Fibroblast of mammary gland (primary cell): ENCODE measurements at regions not wholly inside any gene's neighbourhood (a gene's known extent, or its start where the extent isn't known, plus 50 kb on each side); places are given as distances from the start of the nearest gene placed in this dataset.

Source experiments
- DNase-seq: peaks from one replicate; pipeline ENCODE4 v3.0.0-alpha.2; 2010; ENCODE audit warnings: low read depth
- H3K4me3 ChIP-seq: 2 replicates; pipeline ENCODE4 v1.5.1; 2011; ENCODE audit warnings: low read depth, mild to moderate bottlenecking, low read length, moderate library complexity; ENCODE audit not compliant: control insufficient read depth
- CTCF ChIP-seq: conservative IDR thresholded peaks from 2 replicates; pipeline ENCODE4 v1.5.1; 2011; ENCODE audit warnings: low read depth, low read length, inconsistent platforms; ENCODE audit not compliant: control insufficient read depth, insufficient read depth

DNA sequence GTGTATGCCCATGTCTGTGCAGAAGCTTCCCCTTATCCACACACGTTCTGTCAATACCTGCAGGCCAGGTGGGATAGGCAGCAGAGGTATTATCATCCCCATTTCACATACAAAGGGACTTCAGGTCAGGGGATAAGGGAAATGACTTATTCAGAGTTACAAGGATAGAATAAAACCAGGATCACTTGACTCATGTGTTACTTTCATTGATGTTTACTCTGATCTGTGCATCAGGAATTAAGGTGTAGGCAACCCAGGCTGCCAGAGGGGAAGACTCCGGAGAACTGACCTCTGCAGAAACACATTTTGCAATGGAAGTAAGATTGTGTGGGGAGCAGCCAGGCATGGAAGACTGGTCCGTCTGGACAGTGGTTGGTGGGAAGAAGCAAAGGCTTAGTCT is 74.2 kb upstream of the FSTL4 start:
- no peak for TF ChIP-seq CTCF
- DNase-seq: no peak

DNA sequence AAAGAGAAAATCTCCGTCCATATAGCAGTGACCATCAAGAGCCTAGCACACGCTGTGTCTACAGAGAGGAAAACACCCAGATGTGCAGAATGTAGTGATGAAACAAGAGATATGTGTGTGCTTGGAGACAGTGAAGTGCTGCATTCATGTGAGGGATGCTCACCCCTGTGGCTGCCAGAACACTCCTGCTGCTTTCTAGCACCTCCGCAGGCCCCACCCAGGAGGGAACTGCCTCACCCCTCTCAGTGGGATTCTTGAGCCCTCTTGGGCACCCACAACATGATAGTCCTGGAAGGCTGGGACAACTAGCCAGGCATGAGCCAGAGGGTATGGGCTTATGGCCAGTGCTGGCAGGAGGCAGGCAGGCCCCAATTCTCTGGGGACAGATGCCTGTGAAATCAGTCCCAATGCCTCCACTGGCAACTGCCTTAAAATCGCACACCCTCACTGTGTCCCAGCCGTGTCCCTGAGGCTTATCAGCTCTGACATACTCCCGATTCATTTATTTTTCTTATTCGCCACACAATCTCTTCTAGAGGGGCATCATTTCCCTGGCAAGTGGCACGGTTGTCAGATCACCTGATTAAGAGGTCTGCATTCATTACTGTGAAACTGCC is 73.2 kb upstream of the FSTL4 start:
- DNase-seq: no peak
- H3K4me3 ChIP-seq: no peak overlapping the region
- TF ChIP-seq CTCF: no peak

More for the DNA sequence above, 74.2 kb upstream of the FSTL4 start:
- no peak overlapping the region for H3K4me3 ChIP-seq

- no peak for DNase-seq
- no peak for TF ChIP-seq CTCF
- no peak overlapping the region for H3K4me3 ChIP-seq
Measured at GRCh38 chr5:133683646-133684596, 71.6 kb upstream of the FSTL4 start.

- TF ChIP-seq CTCF: no peak
- DNase-seq: no peak
- no peak overlapping the region for H3K4me3 ChIP-seq
Measured at GRCh38 chr5:133682451-133682850, 70.1 kb upstream of the FSTL4 start.

DNA sequence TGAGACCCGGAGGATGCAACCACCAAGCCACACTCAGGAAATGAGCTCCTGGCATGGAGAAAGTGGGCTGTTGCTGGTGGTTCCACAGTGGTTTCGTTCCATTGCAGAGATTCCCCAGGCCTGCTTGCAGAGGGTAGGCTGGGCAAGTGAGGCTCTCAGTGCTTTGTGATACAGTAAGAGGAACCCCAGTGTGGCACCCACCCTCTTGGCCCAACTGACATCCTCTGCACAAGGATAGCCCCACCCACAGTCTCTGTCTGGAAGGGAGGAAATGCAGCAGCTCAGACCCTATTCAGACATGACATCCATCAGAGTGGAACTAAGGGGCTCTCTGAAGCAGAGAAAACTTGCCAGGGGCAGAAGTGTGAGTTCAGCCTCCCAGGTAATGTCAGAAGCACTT is 69.6 kb upstream of the FSTL4 start:
- no peak overlapping the region for H3K4me3 ChIP-seq
- TF ChIP-seq CTCF: no peak
- no peak for DNase-seq

DNA sequence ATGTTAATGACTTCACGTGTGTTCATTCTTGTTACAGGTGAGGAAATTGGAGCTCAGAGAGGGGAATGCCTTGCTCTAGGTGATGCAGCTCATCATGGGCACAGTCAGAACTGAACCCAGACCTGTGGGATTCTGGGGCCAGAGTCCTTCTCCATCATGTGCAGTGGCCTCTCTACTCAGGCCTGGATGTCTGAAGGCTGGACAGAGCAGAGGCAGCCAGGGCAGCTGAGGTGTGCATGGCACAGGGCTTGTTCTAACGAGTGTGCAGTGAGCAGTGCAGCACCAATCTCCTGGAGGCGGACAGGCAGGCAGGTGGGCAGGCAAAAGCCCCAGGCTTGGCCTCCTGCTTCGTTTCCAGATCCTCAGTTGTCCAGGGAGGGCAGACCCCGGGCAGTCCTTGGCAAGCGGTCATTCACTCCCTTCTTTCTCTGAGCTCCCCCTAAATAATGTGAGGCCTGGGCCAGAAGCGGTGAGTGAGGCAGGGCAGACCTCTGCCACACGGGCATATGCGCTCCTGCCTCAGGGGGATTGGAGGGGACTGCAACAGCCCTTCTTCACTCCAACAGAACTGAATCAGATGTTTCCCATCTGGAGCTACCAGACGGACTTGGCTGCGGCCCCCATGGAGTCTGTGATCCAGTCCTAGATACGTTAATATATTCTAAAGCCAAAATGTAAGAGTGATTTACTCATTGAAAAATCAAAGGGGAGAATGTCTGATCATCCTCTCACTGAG is 68.7 kb upstream of the FSTL4 start:
- no peak for DNase-seq
- no peak overlapping the region for H3K4me3 ChIP-seq
- no peak for TF ChIP-seq CTCF
